GM12864 (cell line): ENCODE measurements at regions not wholly inside any gene's neighbourhood (a gene's known extent, or its start where the extent isn't known, plus 50 kb on each side); places are given as distances from the start of the nearest gene placed in this dataset.

Source experiments
- DNase-seq: peaks from one replicate; pipeline ENCODE4 v3.0.0-alpha.2; 2011; ENCODE audit warnings: low read depth
- H3K4me3 ChIP-seq: 2 replicates; pipeline ENCODE4 v1.5.1; 2011; ENCODE audit warnings: mild to moderate bottlenecking, low read depth, low read length, control low read depth
- TF ChIP-seq, protein P1 (sequence below): IDR thresholded peaks from 2 replicates; pipeline ENCODE4 v1.5.1; 2011; ENCODE audit warnings: low read depth, mild to moderate bottlenecking, moderate library complexity, low read length, control low read depth, inconsistent platforms; ENCODE audit errors: missing control alignments

DNA sequence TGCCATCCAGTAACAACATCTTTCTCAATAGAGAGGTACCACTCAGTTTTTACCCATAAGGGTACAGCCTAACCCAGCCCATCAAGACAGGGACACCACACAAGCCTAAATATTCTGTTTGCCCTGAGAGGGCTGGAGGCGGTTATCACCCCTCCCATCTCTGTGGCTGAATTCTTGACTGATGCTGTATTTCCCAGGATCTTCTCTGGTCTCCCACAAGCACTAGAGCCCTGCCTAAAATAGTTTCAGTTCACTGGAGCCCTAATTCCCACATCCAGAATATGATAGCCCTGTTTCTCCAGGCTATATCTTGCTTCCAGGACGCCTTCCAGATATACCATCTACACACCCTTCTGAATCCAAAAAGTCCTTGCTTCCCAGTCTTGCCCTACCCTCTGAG lies 91.6 kb upstream of the NMU start:
- no peak overlapping the region for H3K4me3 ChIP-seq
- no peak for DNase-seq
- TF ChIP-seq, protein P1, sequence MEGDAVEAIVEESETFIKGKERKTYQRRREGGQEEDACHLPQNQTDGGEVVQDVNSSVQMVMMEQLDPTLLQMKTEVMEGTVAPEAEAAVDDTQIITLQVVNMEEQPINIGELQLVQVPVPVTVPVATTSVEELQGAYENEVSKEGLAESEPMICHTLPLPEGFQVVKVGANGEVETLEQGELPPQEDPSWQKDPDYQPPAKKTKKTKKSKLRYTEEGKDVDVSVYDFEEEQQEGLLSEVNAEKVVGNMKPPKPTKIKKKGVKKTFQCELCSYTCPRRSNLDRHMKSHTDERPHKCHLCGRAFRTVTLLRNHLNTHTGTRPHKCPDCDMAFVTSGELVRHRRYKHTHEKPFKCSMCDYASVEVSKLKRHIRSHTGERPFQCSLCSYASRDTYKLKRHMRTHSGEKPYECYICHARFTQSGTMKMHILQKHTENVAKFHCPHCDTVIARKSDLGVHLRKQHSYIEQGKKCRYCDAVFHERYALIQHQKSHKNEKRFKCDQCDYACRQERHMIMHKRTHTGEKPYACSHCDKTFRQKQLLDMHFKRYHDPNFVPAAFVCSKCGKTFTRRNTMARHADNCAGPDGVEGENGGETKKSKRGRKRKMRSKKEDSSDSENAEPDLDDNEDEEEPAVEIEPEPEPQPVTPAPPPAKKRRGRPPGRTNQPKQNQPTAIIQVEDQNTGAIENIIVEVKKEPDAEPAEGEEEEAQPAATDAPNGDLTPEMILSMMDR = no peak

DNA sequence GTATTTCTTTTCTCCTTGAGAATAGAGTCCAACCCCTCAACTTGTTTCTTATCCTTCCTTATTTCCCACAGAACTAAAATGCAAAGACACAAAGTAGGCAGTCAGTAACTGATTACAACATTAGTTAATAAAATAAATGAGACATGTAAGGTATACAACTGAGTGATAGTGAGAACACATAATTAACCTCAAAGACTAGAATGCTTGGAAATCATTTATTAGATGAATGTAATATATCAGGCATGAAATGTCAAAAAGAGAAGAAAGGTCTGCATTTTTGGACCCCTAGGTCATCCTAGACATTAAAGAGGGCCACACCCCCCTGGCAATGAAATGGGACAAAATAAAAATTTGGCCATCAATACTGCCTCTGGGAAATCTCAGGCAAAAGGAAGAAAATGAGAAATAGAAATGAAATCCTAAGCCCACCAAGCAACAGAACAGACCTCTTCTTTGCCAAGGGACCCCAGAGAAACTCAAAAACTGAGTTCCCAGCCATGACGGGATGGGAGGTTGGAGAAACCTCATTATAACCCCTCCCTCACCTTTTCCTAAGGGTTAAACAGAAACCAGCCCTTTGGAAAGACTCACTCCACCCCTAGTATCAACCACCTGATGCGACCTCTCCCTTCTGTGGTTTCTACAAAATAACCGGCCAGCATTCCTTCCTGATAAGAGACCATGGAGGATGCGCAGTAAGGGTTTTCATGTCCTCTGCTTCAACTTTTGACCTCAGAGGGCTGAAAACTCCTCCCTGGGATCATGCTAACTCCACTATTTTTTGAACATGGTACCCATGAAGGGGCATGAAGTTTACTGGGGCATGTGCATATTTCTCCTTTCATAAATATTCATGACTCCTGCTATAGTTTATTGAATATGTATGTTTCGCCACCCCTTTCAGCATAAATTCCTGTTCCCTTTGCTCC lies 90.0 kb upstream of the EXOC1L start:
- TF ChIP-seq, protein P1 = no peak
- H3K4me3 ChIP-seq = no peak overlapping the region
- DNase-seq = no peak

DNA sequence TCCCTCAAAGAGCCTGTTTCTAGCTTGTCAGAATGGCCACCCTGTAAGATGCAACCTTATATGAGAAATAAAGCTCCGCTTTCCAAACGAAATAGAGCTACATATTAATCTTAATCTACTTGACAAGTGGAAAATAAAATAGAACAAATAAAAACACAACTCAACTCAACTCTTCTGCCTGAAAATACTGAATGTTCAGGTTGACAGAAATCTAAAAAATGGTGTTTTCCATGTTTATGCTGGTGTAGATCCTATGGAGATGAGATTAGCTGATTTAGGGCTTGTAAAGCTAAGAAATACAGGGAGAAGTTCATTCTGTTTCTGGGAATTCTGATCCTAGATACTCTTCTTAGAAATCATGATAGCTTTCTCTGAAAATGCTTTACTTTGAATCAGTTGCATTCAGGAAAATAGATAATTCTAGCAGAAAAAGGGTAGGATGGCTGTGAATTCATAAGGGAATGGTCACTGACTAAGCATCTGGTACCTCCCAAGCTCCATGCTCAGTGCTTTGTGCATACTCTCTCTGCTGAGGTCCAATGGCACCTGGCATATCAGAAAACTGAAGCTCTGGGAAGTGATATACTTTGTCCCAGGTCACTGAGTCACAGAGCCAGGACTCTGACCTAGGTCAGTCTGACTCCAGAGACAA lies 89.2 kb upstream of the EXOC1L start:
- no peak for DNase-seq
- TF ChIP-seq, protein P1 = no peak
- no peak overlapping the region for H3K4me3 ChIP-seq

DNA sequence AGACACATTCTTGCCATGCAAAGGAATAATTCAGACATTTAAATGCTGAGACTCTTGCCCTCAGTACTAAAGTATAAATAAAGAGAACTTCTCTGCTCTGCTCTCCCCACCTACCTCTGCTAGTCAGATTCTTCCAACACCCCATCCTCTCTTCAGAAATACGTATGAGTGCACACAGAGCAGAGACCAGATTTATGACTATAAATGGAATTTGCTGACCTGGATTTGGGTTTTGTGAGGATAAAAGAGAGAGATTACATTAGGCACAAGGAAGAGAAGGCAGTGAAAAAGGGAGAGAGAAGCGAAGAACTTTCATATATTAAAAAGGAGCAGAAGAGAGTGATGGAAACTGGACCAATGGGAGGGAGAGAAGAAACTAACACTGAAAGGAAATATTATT lies 87.6 kb upstream of the EXOC1L start:
- no peak overlapping the region for H3K4me3 ChIP-seq
- TF ChIP-seq, protein P1 = no peak
- DNase-seq = no peak

DNA sequence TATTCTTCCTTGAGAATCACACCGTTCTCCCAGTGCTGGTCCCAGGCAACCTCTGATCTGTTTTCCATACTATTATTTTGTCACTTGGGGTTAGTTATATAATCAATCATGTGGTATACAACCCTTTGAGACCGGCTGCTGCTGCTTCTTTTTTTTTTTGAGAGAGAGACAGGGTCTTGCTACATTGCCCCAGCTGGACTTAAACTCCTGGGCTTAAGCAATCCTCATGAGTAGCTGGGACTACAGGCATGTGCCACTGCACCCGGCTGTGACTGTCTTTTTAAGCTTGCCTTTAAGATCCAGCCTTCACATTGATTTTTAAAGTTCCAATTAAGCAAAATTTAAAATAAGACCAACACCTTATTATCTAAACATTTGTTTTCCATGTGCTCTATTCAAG lies 86.7 kb upstream of the EXOC1L start:
- no peak overlapping the region for H3K4me3 ChIP-seq
- DNase-seq = no peak
- TF ChIP-seq, protein P1 = no peak

DNA sequence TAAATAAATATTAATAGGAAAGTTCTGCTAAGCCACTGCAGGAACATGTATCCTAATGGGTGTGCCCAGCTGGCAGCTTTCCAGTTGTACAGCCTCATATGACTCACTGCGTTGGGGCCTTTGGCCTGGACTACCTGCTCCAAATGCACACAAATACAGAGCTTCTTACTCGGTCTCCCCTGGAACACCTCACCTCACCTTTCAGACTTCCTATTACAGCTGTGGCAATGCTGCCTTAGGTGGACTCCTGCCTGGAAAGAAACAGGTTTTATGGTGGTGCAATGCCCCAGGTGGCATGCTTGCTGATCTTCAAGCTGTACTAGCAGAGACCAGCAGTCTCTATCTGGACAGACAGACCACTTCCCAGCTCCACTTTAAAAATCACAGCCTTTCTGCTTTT lies 85.7 kb upstream of the EXOC1L start:
- TF ChIP-seq, protein P1 = no peak
- no peak overlapping the region for H3K4me3 ChIP-seq
- DNase-seq = no peak
